HUES6 (cell line): ENCODE measurements at regions not wholly inside any gene's neighbourhood (a gene's known extent, or its start where the extent isn't known, plus 50 kb on each side); places are given as distances from the start of the nearest gene placed in this dataset.

Source experiments
- H3K27ac ChIP-seq: 2 replicates; pipeline ENCODE4 v1.7.0; 2013; ENCODE audit warnings: low read depth, mild to moderate bottlenecking, low read length, inconsistent platforms
- H3K27me3 ChIP-seq: 2 replicates; pipeline ENCODE4 v1.6.1; 2013; ENCODE audit warnings: low read length; ENCODE audit not compliant: control insufficient read depth, insufficient read depth
- H3K36me3 ChIP-seq: 2 replicates; pipeline ENCODE4 v1.6.1; 2013; ENCODE audit warnings: low read length; ENCODE audit not compliant: control insufficient read depth, insufficient read depth
- H3K4me1 ChIP-seq: 2 replicates; pipeline ENCODE4 v1.6.1; 2013; ENCODE audit warnings: low read length; ENCODE audit not compliant: control insufficient read depth, insufficient read depth
- H3K4me3 ChIP-seq: 2 replicates; pipeline ENCODE4 v1.5.1; 2013; ENCODE audit warnings: low read depth, low read length
- H3K9ac ChIP-seq: one replicate; pipeline ENCODE4 v1.6.1; 2013; ENCODE audit warnings: mild to moderate bottlenecking, low read length
- H3K9me3 ChIP-seq: 2 replicates; pipeline ENCODE4 v1.6.1; 2013; ENCODE audit warnings: low read depth, low read length; ENCODE audit not compliant: control insufficient read depth, insufficient read depth

- no peak overlapping the region for H3K27ac ChIP-seq
- no peak overlapping the region for H3K4me3 ChIP-seq
- H3K27me3 ChIP-seq: no peaks in the 10 kb centered on the region
- H3K9me3 ChIP-seq: no peaks in the 10 kb centered on the region
- peaks cover 19% of the 10 kb centered on the region for H3K4me1 ChIP-seq
- H3K9ac ChIP-seq: no peak overlapping the region
- no peaks in the 10 kb centered on the region for H3K36me3 ChIP-seq
These were observed 170.3 kb downstream of the GLI2 start for GRCh38 chr2:120905824-120906571.

- no peak overlapping the region for H3K27ac ChIP-seq
- no peaks in the 10 kb centered on the region for H3K36me3 ChIP-seq
- no peak overlapping the region for H3K4me3 ChIP-seq
- H3K4me1 ChIP-seq: peaks cover 26% of the 10 kb centered on the region
- no peaks in the 10 kb centered on the region for H3K27me3 ChIP-seq
- no peak overlapping the region for H3K9ac ChIP-seq
- no peaks in the 10 kb centered on the region for H3K9me3 ChIP-seq
These were observed 171.2 kb downstream of the GLI2 start for GRCh38 chr2:120906914-120907313.

- no peaks in the 10 kb centered on the region for H3K36me3 ChIP-seq
- H3K27ac ChIP-seq: no peak overlapping the region
- no peaks in the 10 kb centered on the region for H3K9me3 ChIP-seq
- peaks cover 25% of the 10 kb centered on the region for H3K4me1 ChIP-seq
- H3K9ac ChIP-seq: no peak overlapping the region
- no peak overlapping the region for H3K4me3 ChIP-seq
- H3K27me3 ChIP-seq: no peaks in the 10 kb centered on the region
These were observed 172.2 kb downstream of the GLI2 start for GRCh38 chr2:120907822-120908221.

- H3K27me3 ChIP-seq: no peaks in the 10 kb centered on the region
- H3K9me3 ChIP-seq: no peaks in the 10 kb centered on the region
- no peak overlapping the region for H3K27ac ChIP-seq
- no peaks in the 10 kb centered on the region for H3K36me3 ChIP-seq
- peaks cover 24% of the 10 kb centered on the region for H3K4me1 ChIP-seq
- no peak overlapping the region for H3K4me3 ChIP-seq
- no peak overlapping the region for H3K9ac ChIP-seq
These were observed 172.8 kb downstream of the GLI2 start for GRCh38 chr2:120908314-120908975.

GRCh38 chr2:120909102-120909501 lies 173.4 kb downstream of the GLI2 start:
- H3K9ac ChIP-seq: no peak overlapping the region
- no peak overlapping the region for H3K4me3 ChIP-seq
- H3K4me1 ChIP-seq: peaks cover 26% of the 10 kb centered on the region
- H3K27ac ChIP-seq: no peak overlapping the region
- H3K27me3 ChIP-seq: no peaks in the 10 kb centered on the region
- no peaks in the 10 kb centered on the region for H3K9me3 ChIP-seq
- H3K36me3 ChIP-seq: no peaks in the 10 kb centered on the region

GRCh38 chr2:120910164-120910563 lies 174.5 kb downstream of the GLI2 start:
- no peak overlapping the region for H3K4me3 ChIP-seq

GRCh38 chr2:120910956-120911951 lies 175.6 kb downstream of the GLI2 start:
- Histone ChIP-seq H3K36me3 (no peaks in the 10 kb centered on the region), H3K4me3 (no peak overlapping the region), H3K4me1 (peaks cover 35% of the 10 kb centered on the region), H3K9me3 (no peaks in the 10 kb centered on the region), H3K27me3 (no peaks in the 10 kb centered on the region), H3K9ac (no peak overlapping the region), H3K27ac (no peak overlapping the region)

More at GRCh38 chr2:120910164-120910563, 174.5 kb downstream of the GLI2 start:
- no peaks in the 10 kb centered on the region for H3K9me3 ChIP-seq
- no peak overlapping the region for H3K9ac ChIP-seq
- peaks cover 29% of the 10 kb centered on the region for H3K4me1 ChIP-seq
- no peaks in the 10 kb centered on the region for H3K36me3 ChIP-seq
- no peak overlapping the region for H3K27ac ChIP-seq
- H3K27me3 ChIP-seq: no peaks in the 10 kb centered on the region

GRCh38 chr2:120912101-120912985 lies 176.7 kb downstream of the GLI2 start:
- no peak overlapping the region for H3K4me3 ChIP-seq

GRCh38 chr2:120913972-120914838 lies 178.5 kb downstream of the GLI2 start:
- Histone ChIP-seq H3K9me3 (no peaks in the 10 kb centered on the region), H3K4me3 (no peak overlapping the region), H3K27ac (no peak overlapping the region), H3K9ac (no peak overlapping the region), H3K36me3 (no peaks in the 10 kb centered on the region), H3K27me3 (no peaks in the 10 kb centered on the region), H3K4me1 (peaks cover 35% of the 10 kb centered on the region)

More at GRCh38 chr2:120912101-120912985, 176.7 kb downstream of the GLI2 start:
- no peaks in the 10 kb centered on the region for H3K36me3 ChIP-seq
- no peaks in the 10 kb centered on the region for H3K9me3 ChIP-seq
- no peak overlapping the region for H3K27ac ChIP-seq
- no peaks in the 10 kb centered on the region for H3K27me3 ChIP-seq
- no peak overlapping the region for H3K9ac ChIP-seq
- peaks cover 35% of the 10 kb centered on the region for H3K4me1 ChIP-seq
